Fibroblast of skin of back (primary cell): ENCODE measurements at regions not wholly inside any gene's neighbourhood (a gene's known extent, or its start where the extent isn't known, plus 50 kb on each side); places are given as distances from the start of the nearest gene placed in this dataset.

Experiments
- DNase-seq: peaks from one replicate; pipeline ENCODE4 v3.0.0-alpha.2; 2013

DNA sequence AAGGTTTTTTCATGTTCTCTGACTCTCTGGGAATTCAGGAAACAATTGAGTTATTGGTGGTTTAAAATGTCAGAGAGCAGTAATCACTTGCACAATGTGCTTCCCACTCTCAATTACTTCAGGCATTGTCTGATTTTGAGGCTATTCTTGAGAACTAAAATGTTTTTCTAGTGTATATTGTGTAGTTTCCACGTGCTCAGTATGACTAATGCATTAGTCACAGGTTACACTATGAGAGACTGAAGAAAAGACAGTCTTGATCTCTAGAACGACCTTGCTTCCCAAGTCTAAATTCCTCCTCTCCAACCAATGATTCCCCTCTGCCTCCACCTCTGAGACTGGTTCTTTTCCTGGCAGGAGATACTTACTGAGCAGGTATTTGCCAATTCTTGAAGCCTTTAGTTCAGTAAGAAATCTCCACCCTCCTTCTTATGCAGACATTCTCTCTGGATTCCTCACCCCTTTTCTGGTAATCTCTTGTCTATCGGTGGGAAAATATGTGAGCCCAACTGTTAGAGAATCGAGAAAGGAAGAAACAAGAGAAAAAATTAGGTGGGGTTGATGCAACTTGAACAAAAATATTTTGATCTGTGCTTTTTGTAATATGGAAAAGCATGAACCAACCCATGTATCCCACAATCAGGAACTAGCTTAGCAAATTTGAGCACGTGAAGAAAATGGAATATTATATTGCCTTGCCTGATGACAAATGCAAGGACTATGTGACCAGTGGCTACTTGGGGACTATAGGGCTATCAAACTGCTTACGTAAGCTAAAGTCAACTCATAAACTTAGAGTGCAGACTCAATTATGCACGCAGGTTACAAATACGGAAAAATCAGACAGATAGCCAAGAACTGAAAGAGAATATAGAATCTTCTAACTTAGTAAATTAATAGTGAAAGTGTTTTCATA lies 61.1 kb upstream of the SLC22A16 start:
- DNase-seq = peak; percentile 95

DNA sequence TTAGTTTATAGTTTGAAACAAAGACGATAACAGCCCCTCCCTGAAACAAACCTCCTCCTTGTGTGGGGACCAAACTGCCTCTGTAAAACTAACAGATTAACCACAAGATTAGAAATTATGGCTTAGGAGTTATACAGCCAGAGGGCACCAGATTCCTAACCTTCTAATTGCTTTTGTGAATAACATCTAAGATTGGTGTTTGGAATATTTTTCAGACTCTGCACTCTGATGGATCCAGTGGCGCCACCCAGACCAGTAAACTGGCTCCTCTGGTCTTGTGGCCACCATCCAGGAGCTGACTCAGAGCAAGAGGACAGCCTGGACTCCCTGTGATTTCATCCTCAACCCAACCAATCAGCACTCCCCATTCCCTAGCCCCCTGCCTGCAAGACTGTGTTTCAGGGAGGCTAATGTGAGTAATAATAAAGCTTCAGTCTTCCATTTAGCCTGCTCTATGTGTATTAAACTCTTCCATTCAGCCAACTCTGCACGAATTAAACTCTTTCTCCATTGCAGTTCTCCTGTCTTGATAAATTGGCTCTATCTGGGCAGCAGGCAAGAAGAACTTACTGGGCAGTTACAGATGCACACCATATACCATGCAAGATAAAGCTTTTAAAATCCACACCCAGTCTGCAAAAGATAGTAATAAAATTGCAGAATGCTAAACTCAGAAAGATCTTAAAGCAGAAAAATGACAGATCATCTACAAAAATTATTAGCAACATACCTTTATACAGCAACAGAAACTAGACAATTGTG lies 58.5 kb upstream of the SLC22A16 start:
- peak; percentile 84 for DNase-seq

DNA sequence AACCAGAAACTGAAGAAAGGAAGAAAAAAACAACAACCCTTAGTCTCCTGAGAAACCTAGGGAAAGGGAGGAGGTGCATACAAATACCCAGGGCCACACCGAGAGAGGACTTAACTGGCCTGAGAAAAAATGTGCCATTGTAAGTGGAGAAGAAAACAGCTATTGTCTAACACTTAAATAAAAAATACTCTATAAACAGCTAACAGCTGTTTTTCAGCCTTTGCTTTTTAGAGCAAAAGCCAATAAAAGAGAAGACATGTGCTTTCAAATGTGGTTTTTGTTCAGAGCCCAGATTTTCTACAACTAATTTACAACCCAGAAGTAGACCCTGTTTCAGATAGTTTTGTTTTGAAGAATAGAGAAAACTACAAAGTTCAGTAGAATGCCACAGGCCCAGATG lies 56.0 kb upstream of the SLC22A16 start:
- no peak for DNase-seq

DNA sequence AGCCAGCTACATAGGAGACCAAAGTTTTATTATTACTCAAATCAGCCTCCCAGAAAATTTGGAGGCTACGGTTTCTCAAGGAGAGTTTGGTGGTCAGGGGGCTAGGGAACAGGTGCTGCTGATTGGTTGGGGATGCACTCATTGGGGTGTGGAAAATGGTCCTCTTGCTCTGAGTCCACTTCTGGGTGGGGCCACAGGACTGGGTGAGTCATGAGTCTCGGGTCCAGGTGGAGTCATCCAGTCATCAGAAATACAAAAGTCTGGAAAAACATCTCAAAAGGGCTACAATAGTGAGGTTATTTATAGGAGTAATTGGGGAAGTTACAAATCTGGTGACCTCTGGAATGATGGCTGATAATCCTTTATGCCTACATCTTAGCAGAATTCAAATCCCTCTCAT lies 54.3 kb upstream of the SLC22A16 start:
- peak; percentile 33 for DNase-seq

DNA sequence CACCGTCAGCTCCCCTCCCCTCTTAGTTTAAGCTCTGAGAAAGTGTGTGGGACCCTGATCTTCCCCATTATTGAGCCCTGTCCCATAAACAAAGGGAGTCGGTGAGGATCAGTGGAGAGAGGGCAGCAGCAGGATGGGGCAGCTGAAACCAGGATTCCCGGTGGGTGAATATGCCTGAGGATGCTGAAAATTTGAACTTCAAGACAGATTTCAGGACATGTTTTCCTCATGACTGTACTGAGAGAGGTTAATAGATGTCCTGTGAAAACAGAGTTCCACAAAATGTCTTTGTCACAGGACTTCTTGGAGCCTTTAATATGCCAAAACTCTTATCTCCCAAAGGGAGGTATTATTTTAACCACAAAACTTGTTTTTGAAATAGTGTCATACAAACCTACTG lies 53.5 kb upstream of the SLC22A16 start:
- DNase-seq = peak; percentile 82

DNA sequence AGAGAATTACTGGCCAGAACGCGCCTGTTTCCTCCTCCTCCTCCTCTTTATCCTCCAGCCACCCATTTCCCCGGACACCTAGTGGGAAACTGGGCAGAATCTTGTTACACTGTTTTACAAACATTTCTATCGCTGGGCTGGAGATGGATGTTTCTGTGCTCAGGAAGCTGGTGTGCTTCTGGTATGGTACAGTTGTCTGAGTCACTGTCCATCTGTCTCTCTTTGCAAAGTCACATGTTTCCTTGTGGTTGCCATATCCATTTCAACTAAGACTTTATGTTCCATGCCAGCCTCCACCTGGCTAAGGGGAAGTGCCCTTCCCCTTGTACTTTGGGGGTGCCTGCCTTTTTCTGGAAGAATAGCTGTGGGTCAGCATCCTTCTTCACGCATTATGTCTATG lies 52.9 kb upstream of the SLC22A16 start:
- DNase-seq = peak; percentile 79

DNA sequence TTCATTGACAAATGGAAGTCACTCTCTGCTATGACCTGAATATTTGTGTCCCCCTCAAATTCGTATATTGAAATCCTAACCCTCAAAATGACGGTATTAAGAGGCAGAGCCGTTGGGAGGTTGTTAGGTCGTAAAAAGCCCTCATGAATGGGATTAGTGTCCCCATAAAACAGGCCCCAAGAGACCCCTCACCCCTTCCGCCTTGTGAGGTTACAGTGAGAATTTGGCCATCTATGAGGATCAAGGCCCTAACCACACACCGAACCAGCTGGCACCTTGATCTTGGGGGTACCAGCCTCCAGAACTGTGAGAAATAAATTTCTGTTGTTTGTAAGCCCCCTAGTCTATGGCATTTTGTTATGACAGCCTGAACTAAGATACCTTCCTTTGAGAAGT lies 52.5 kb upstream of the SLC22A16 start:
- no peak for DNase-seq

DNA sequence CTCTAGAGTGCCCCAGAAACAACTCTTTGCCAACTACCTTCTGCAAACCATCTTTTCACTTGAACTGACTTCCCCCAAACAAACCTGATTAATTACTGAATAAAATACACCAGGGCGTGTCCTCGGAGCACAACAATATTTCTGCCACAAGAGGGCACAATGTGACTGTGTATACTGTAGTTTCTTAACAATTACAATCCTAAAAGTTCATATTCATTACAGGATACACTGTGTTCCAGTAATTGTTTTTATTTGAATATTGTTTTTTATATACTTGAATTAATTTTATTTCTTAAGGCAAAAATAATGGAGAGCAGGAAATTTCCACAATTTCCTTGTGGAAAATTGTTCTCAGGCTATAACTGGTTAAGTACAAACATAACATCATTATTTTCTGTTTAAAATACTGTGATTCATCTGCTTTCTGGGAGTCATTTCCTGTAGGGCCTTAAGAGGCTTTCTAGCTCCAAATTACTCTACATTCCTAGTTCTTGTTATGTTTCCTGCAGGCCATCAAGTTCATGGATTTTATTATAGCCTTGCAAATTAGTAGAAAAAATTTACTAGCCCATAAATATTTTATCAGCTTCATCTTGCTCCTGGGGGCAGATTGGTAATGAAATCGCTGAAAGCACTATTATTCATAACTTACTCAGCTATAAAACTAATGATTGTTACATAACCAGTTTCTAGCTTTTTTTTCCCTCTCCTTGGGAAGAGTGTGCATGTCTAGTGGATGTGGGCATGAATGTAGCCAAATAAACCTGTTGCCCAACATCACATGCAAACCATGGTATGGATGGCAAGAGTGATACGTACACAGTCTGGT lies 51.9 kb upstream of the SLC22A16 start:
- peak; percentile 86 for DNase-seq

DNA sequence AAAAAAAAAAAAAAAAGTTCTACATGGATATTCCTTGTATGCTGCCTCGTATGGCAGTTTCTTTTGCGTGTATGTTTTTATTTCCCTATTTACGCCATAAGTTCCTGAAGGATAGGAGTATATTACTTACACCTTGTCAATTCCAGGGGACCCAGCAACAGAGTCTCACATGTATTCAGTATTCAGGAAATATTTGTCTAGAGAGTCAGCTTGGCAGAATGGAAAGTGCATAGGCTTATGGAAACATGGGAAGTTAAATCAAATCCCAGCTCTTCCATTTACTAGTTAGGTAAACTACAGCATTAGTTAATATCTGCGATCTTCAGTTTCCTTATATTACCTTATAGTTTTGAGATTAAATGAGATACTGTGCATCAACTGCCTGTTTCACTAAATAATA lies 51.1 kb upstream of the SLC22A16 start:
- DNase-seq = no peak

DNA sequence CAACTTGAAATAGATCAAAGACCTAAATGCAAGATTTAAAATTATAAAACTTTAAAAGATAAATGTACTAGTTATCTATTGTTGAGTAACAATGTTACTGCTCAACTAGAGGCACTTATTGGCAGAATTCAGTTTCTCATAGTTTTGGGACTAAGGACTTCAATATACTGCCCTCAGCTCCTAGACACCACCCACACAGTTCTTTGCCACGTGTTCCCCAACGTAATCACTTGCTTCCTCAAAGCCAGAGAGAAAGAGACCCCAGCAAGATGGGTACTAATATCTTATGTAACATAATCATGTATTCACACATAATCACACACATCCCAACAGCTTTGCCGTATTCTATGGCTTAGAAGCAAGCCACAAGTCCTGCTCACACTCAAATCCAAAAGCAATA lies 50.3 kb upstream of the SLC22A16 start:
- no peak for DNase-seq
